ENCODE measurements at regions not wholly inside any gene's neighbourhood (a gene's known extent, or its start where the extent isn't known, plus 50 kb on each side); places are given as distances from the start of the nearest gene placed in this dataset.
"Not testable (repeated sequence)": the region's sequence is repeated elsewhere in the genome, so short reads cannot be mapped to it uniquely, and the experiment has no call there.

- DNase-seq (ENCODE audit: low spot score) = peak; percentile 79
Measured at GRCh38 chr6:119742188-119742803, 392.7 kb upstream of the MAN1A1 start.

GRCh38 chr6:119739769-119740168, 390.2 kb upstream of the MAN1A1 start:
- DNase-seq (ENCODE audit: low spot score) = no peak

GRCh38 chr6:119738425-119738824, 388.9 kb upstream of the MAN1A1 start:
- DNase-seq (ENCODE audit: low spot score) = no peak

DNA sequence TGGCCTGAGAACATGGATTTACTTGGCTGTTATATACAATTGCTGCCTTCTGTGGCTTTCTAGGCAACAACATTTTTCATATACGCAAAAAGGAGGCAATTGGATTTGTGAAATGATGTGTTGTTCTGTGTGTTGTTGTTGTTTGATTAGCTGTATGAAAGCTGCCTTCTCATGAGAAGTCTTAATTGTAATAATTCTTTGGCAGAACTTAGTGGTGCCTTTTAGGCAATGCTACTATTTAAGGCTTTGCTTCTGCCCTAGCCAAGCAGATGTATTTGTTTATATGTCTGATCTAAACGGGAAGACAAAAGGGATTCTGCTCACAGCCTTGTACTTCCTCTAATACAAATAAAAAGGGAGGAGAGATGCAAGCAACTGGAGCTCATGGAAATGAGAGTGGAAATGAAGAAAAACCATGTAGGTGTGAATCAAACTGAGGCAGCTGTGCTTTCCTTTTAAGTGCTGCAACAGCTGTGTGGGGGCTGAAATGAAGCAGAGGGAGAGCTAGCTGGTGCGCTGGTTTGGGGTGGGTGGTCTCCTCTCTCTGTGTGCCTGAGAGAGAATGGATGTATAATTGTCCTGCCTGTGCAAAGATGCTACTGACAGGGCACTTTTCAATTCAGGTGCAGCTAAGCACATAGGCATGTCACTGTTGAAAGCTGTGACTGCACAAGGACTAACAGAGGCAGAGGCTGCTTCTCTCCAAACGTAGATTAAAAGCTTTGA, 386.9 kb upstream of the MAN1A1 start:
- DNase-seq (ENCODE audit: low spot score) = no peak

- no peak for DNase-seq (ENCODE audit: low spot score)
Measured at GRCh38 chr6:119735530-119735929, 386.0 kb upstream of the MAN1A1 start.

DNA sequence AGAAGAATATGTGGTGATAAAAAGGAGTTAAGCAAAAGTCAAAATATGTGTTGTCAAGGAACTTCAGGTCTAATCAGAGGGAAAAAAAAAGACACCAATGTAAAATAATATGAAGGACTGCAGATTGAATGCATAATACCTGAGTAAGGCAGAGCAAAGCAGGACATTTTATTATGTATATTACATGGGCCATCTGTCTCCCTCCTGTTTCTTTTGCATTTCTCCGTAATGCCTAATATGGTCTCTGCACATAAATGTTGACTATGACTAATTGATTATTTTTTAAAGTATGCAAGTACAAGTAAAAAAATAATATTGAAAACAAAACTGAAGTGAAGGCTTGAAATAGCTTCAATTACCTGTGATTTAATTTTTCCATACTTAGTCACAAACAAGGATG, 384.7 kb upstream of the MAN1A1 start:
- DNase-seq (ENCODE audit: low spot score) = no peak

- no peak for DNase-seq (ENCODE audit: low spot score)
Measured at GRCh38 chr6:119728935-119729334, 379.4 kb upstream of the MAN1A1 start.

- DNase-seq (ENCODE audit: low spot score) = no peak
Measured at GRCh38 chr6:119728220-119728750, 378.7 kb upstream of the MAN1A1 start.

DNA sequence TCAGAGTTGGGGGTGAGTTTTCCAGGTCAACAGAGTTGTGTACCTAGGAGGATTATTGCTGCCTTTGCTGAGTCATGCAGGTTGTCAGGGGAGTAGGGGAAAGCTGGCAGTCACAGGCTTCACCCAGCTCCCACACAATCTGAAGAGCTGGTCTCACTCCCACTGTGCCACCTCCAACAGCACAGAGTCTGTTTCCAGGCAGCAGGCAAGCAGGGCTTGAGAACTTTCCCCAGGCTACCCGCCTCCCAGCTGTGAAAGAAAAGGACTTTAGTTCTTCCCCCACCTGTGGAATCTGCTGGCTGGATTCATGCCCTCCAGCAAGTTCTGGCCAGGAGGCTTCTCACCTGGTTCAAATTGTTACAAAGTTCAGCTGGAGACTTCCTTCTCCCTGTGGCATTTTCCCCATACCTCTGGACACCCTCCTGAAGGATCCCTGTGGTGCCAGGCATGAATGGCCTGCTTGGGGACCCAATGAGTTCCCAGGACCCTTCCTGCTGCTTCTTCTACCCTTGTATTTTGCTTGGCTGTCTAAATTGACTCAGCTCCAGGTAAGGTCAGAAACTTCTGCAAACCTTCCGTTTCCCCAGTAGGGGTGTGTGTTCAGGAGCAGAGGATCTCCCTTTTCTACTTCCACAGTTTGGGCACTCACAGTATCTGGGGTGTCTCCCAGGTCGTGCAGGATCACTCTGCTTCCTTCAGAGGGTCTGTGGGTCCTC, 378.1 kb upstream of the MAN1A1 start:
- DNase-seq (ENCODE audit: low spot score) = no peak

- DNase-seq (ENCODE audit: low spot score) = not testable (repeated sequence)
Measured at GRCh38 chr6:119726912-119727311, 377.4 kb upstream of the MAN1A1 start.

- DNase-seq (ENCODE audit: low spot score) = no peak
Measured at GRCh38 chr6:119726086-119726485, 376.5 kb upstream of the MAN1A1 start.

DNA sequence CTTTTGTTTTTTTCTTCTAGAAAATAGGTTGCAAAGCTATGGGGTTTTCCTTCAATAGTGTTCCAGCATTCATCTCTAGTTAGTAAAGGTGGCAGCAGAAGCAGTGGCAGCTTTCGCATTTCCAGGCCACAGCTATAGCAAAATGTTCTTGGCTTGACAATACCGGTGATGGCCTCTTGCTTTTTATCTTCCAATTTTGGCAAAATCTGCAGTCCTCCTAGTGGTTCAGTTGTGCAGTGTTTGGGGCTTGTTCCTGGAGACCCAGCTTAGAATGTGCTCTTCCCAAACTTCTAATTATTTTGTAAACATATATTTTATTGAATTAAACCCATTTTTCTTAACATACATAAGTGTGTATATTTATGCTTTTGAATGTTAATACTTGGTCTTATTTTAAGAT, 370.6 kb upstream of the MAN1A1 start:
- no peak for DNase-seq (ENCODE audit: low spot score)

DNA sequence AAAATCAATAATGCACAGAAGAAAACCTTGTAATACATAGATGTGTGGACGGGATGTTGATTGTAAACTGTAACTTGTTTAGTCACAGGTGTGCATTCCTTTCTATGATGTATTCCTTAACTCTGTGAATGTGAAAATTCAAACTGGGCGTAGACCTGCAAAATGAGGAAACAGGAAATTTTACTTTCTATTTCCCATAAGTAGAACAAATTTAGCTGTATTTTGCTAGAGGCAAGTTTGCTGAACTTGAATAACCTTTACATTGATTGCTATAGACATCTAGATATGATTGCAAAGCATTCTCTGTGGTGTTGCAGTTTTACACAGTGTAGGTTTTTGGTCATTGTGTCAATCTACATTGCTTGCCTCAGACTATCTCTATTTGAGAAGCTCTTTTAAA, 368.4 kb upstream of the MAN1A1 start:
- DNase-seq (ENCODE audit: low spot score) = no peak

- no peak for DNase-seq (ENCODE audit: low spot score)
Measured at GRCh38 chr6:119716668-119717270, 367.2 kb upstream of the MAN1A1 start.

DNA sequence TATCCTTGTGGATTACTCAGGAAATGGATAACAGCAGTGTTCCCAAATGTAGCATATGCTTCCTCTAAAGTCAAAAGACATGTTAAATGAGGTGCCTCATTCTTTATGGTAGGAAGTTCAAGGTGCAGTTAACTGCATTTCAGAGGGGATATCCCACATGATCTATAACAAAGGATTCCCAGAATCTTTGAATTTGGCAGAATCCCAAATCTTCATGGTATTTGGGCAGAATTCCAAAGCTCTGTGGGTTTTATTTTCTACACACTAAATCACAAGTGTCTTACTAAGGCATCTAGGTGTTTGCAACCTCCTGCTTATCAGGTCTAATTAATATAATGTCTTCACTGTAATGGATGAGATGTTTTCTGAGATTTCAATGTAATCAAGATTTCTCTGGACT, 364.3 kb upstream of the MAN1A1 start:
- no peak for DNase-seq (ENCODE audit: low spot score)

DNA sequence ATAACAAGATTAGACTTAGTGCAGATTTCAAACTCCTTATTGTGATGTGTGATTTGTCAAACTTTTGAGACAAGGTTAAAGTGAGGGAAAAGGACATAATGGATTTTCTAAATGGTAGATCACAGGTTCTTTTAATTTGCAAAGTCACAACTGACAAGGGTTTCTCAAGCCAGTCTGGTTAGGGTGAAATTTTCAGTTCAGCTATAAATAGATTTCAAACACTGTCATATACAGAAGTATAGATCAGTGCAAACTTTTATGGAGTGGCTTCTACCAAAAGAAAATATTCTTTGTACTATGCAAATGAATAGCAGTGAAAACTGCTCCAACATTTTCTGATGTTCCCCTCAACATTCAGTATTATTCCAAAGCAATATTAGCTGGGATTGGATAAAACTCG, 337.1 kb upstream of the MAN1A1 start:
- DNase-seq (ENCODE audit: low spot score) = no peak

DNA sequence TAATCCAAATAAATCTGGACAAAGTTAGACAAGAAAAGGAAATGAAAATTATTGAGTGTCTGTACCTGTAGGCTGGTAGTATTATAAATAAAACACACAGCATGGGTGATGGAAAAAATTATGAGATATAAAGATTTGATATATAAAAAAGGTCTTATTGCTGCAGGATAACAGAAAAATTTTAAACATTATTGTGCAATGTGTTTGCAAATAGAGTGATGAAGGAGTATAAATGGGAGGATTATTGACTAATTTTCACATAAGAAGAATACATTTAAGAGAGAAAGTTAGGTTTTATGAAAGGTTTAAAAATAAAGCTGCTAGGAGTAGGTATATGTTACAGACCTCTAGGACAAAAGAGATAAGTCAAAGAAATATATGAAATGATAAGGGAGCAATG, 336.7 kb upstream of the MAN1A1 start:
- no peak for DNase-seq (ENCODE audit: low spot score)

GRCh38 chr6:119683671-119684070, 334.1 kb upstream of the MAN1A1 start:
- no peak for DNase-seq (ENCODE audit: low spot score)

DNA sequence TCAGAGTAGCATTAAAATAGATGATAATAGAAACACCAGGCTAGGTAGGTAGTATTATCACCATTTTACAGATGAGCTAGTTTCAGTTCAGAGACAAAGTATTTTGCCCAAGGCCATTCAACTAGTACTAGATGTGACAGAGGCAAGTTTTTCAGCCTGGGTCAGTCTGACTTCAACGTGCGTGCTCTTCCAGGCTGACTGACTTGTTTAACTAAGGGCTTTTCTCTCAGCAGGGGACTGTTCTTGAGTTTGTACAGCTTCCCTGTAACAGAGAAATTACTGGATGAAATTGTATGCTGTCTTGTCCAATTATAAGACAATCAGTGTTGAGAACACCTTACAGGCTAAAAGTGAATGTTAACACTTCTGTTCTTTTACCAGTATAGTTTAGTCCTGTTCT, 333.5 kb upstream of the MAN1A1 start:
- no peak for DNase-seq (ENCODE audit: low spot score)

- no peak for DNase-seq (ENCODE audit: low spot score)
Measured at GRCh38 chr6:119678961-119679360, 329.4 kb upstream of the MAN1A1 start.

- no peak for DNase-seq (ENCODE audit: low spot score)
Measured at GRCh38 chr6:119677384-119677783, 327.8 kb upstream of the MAN1A1 start.

DNA sequence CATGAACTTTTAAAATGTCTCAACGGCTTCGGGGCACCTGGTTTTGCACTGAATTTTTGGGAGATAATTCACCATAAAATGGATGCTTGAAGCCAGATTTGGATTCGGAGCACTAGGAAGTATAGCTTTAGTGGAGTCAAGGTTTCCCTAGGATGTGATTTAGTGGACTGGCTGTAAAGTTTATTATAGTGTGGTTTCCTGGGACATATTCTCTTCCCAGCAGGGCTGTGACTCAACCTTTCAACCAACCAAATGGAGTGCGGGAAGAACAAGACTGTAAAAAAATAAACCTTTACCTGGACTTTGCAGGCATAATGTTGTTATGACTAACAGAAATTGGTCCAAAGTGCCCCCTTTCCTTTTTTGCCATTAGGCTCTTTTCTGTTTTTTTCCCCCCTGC, 327.4 kb upstream of the MAN1A1 start:
- DNase-seq (ENCODE audit: low spot score) = no peak
